Activated T-cell treated with anti-CD3 and anti-CD28 coated beads for 48 hours (primary cell): ENCODE measurements at regions not wholly inside any gene's neighbourhood (a gene's known extent, or its start where the extent isn't known, plus 50 kb on each side); places are given as distances from the start of the nearest gene placed in this dataset.
A peak's percentile ranks its signal among the peaks of the same experiment; 100 is the strongest.
"Not testable (repeated sequence)": the region's sequence is repeated elsewhere in the genome, so short reads cannot be mapped to it uniquely, and the experiment has no call there.

ENCODE experiments used
- DNase-seq: peaks from one replicate; pipeline ENCODE4 v3.0.0-alpha.2; 2020; ENCODE audit warnings: low read depth

- no peak for DNase-seq
Measured at GRCh38 chr7:121562259-121562658, 166.2 kb upstream of the FAM3C start.

- no peak for DNase-seq
Measured at GRCh38 chr7:121561717-121562116, 165.6 kb upstream of the FAM3C start.

GRCh38 chr7:121560267-121560990, 164.3 kb upstream of the FAM3C start:
- no peak for DNase-seq

GRCh38 chr7:121558288-121558687, 162.2 kb upstream of the FAM3C start:
- no peak for DNase-seq

- DNase-seq, result no peak
Measured at GRCh38 chr7:121557034-121557892, 161.2 kb upstream of the FAM3C start.

- DNase-seq, result no peak
Measured at GRCh38 chr7:121555558-121555957, 159.4 kb upstream of the FAM3C start.

- DNase-seq, result no peak
Measured at GRCh38 chr7:121547544-121548092, 151.5 kb upstream of the FAM3C start.

- no peak for DNase-seq
Measured at GRCh38 chr7:121546632-121547543, 150.8 kb upstream of the FAM3C start.

- DNase-seq, result no peak
Measured at GRCh38 chr7:121545418-121545817, 149.3 kb upstream of the FAM3C start.

GRCh38 chr7:121544726-121545125, 148.6 kb upstream of the FAM3C start:
- no peak for DNase-seq

- no peak for DNase-seq
Measured at GRCh38 chr7:121544238-121544637, 148.1 kb upstream of the FAM3C start.

- no peak for DNase-seq
Measured at GRCh38 chr7:121541457-121541856, 145.3 kb upstream of the FAM3C start.

GRCh38 chr7:121540138-121540537, 144.0 kb upstream of the FAM3C start:
- DNase-seq, result no peak

GRCh38 chr7:121537031-121537430, 140.9 kb upstream of the FAM3C start:
- no peak for DNase-seq

GRCh38 chr7:121531175-121532070, 135.3 kb upstream of the FAM3C start:
- no peak for DNase-seq

GRCh38 chr7:121530227-121531174, 134.4 kb upstream of the FAM3C start:
- DNase-seq, result peak; percentile 30

- no peak for DNase-seq
Measured at GRCh38 chr7:121529003-121529402, 132.9 kb upstream of the FAM3C start.

- not testable (repeated sequence) for DNase-seq
Measured at GRCh38 chr7:121526210-121526609, 130.1 kb upstream of the FAM3C start.

GRCh38 chr7:121525155-121525819, 129.2 kb upstream of the FAM3C start:
- no peak for DNase-seq
